ENCODE measurements at regions not wholly inside any gene's neighbourhood (a gene's known extent, or its start where the extent isn't known, plus 50 kb on each side); places are given as distances from the start of the nearest gene placed in this dataset.

DNA sequence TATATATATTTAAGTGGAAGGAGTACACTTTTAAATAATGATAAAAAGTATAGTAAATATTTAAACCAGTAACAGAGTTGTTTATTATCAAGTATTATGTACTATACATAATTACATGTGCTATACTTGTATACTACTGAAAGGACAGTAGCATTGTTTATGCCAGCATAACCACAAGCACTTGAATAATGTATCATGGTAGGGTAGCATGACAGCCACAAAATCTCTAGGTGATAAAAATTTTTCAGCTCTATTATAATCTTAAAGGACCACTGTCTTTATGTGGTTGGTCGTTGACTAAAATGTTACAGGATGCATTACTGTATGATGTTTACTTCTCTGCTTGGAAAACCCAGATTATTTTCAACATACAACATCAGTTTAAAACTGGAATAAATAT, 349.2 kb downstream of the CASP12 start:
- Histone ChIP-seq H3K4me1 (ENCODE audit: insufficient read depth, low read length) (no peaks in the 10 kb centered on the region), H3K9me3 (ENCODE audit: low read length) (no peaks in the 10 kb centered on the region), H3K36me3 (replicated peaks in 1 of 2; ENCODE audit: control insufficient read depth in 1 of 2, insufficient read depth in 2 of 2, low read length in 2 of 2) (no peaks in the 10 kb centered on the region), H3K4me2 (ENCODE audit: low read depth, low read length) (no peak overlapping the region), H3K79me2 (ENCODE audit: insufficient read depth, low read length) (no peaks in the 10 kb centered on the region), H3K9ac (ENCODE audit: insufficient read depth, low read depth, low read length) (no peak overlapping the region), H3K27ac (ENCODE audit: extremely low read length, insufficient read depth, low read length) (no peak overlapping the region), H3K27me3 (ENCODE audit: control insufficient read depth in 1 of 2, insufficient read depth in 2 of 2, low read length in 2 of 2) (no peaks in the 10 kb centered on the region), H4K20me1 (ENCODE audit: insufficient read depth, low read length) (no peaks in the 10 kb centered on the region), H2AFZ (ENCODE audit: low read length) (no peak overlapping the region), H3K4me3 (replicated peaks in 1 of 3; ENCODE audit: insufficient read depth in 1 of 3, low read depth in 2 of 3, low read length in 3 of 3) (no peak overlapping the region)
- FAIRE-seq (no peak), DNase-seq (ENCODE audit: low spot score) (no peak), ATAC-seq (no peak)
- ChIA-PET CTCF (ENCODE audit: low intra/inter-chr PET ratio, low total read pairs) (no interaction called here), POLR2A (no interaction called here)
- 0% methylated on average over 1 of the region's 1 CpG for WGBS (ENCODE audit: low lambda C conversion rate)
- TF ChIP-seq TP53 (CRISPR knock-in tag; conservative IDR thresholded peaks at IDR 0.05) (no peak), RBM22 (optimal IDR thresholded peaks at IDR 0.05; ENCODE audit: low read length) (no peak), YEATS2 (CRISPR knock-in tag; IDR thresholded peaks at IDR 0.05; ENCODE audit: borderline replicate concordance) (no peak), SIX1 (CRISPR knock-in tag; IDR thresholded peaks at IDR 0.05; ENCODE audit: borderline replicate concordance) (no peak), RAD21 (CRISPR knock-in tag; IDR thresholded peaks at IDR 0.05) (no peak), ZNF205 (CRISPR knock-in tag; IDR thresholded peaks at IDR 0.05) (no peak), ELF4 (CRISPR knock-in tag; IDR thresholded peaks at IDR 0.05; ENCODE audit: borderline replicate concordance) (no peak), IKZF1 (IDR thresholded peaks at IDR 0.05) (no peak), ZNF781 (CRISPR knock-in tag; IDR thresholded peaks at IDR 0.05; ENCODE audit: borderline replicate concordance, not compliant biosample characterization) (no peak), HOXA9 (CRISPR knock-in tag; IDR thresholded peaks at IDR 0.05; ENCODE audit: borderline replicate concordance) (no peak), PAX8 (CRISPR knock-in tag; IDR thresholded peaks at IDR 0.05; ENCODE audit: borderline replicate concordance) (no peak), PRMT3 (CRISPR knock-in tag; IDR thresholded peaks at IDR 0.05; ENCODE audit: borderline replicate concordance, low read depth) (no peak)
- TF ChIP-seq, protein P1, sequence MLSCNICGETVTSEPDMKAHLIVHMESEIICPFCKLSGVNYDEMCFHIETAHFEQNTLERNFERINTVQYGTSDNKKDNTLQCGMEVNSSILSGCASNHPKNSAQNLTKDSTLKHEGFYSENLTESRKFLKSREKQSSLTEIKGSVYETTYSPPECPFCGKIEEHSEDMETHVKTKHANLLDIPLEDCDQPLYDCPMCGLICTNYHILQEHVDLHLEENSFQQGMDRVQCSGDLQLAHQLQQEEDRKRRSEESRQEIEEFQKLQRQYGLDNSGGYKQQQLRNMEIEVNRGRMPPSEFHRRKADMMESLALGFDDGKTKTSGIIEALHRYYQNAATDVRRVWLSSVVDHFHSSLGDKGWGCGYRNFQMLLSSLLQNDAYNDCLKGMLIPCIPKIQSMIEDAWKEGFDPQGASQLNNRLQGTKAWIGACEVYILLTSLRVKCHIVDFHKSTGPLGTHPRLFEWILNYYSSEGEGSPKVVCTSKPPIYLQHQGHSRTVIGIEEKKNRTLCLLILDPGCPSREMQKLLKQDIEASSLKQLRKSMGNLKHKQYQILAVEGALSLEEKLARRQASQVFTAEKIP (CRISPR knock-in tag; IDR thresholded peaks at IDR 0.05; ENCODE audit: borderline replicate concordance): no peak
- BruUV-seq (replicated peaks): no TSS peak
- intact Hi-C loops (cut with micrococcal nuclease; ENCODE audit: unreplicated experiment) (no loop called here), in situ Hi-C loops (cut with HindIII; ENCODE audit: extremely low pct_ligation_motif_present, low pct_unique_long_range_greater_than_20kb) (no loop called here)
